HUES64 (cell line): ENCODE measurements at regions not wholly inside any gene's neighbourhood (a gene's known extent, or its start where the extent isn't known, plus 50 kb on each side); places are given as distances from the start of the nearest gene placed in this dataset.

Experiments used
- H3K27ac ChIP-seq: 2 replicates; pipeline ENCODE4 v1.7.0; 2013; ENCODE audit warnings: low read depth, low read length, inconsistent platforms
- H3K27me3 ChIP-seq: 2 replicates; pipeline ENCODE4 v1.6.1; 2013; ENCODE audit warnings: mild to moderate bottlenecking, low read length; ENCODE audit not compliant: insufficient read depth
- H3K36me3 ChIP-seq: 2 replicates; pipeline ENCODE4 v1.6.1; 2013; ENCODE audit warnings: mild to moderate bottlenecking, low read length; ENCODE audit not compliant: insufficient read depth
- H3K4me1 ChIP-seq: 2 replicates; pipeline ENCODE4 v1.6.1; 2013; ENCODE audit warnings: mild to moderate bottlenecking, low read length, moderate library complexity; ENCODE audit not compliant: insufficient read depth
- H3K4me3 ChIP-seq: 2 replicates; pipeline ENCODE4 v1.5.1; 2013; ENCODE audit warnings: mild to moderate bottlenecking, low read length, moderate library complexity
- H3K9ac ChIP-seq: 2 replicates; pipeline ENCODE4 v1.6.1; 2013; ENCODE audit warnings: mild to moderate bottlenecking, low read depth, low read length
- H3K9me3 ChIP-seq: 2 replicates; pipeline ENCODE4 v1.6.1; 2013; ENCODE audit warnings: low read depth, low read length; ENCODE audit not compliant: insufficient read depth
- WGBS: fragments of 150-250, 120-280 bp; methylation state at CpG from one replicate; pipeline ENCODE4 v1.1.7; 2013; ENCODE audit warnings: missing lambda C conversion rate; 5-methylcytosine and 5-hydroxymethylcytosine counted together

DNA sequence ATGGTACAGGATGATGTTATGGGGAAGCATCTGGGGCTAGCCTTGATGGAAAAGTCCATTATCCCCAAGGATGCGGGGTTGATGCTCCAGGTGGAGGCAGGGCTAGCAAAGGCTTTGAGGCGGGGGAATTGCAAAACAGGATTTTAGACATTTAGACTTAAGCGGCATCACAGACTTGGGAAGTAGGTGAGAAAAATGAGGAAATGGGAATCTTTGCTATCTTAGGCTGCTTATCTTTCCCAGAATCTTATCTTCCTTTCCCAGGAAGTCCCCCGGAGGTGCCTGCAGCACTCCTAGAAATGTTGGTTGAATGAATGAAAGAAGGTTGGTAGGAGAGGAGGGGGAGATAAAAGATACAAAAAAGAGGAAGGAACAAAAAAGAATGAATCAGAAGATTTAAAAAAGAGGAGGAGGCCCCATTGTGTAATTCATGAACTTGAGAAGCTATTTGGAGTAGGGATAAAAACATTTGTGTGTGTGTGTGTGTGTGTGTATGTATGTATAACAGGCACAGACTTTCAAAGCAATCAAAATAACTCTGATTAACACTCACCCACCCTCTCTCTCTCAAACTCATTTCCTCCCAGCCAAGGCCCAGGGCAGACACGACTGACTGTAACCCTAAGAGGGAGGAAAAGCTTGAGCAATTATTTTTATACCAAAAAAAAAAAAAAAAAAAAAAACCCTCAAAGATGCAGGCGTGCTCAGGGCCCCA lies 62.5 kb upstream of the TBX3 start:
- peaks cover 4% of the 10 kb centered on the region; the same call in 1 of the 2 replicates for H3K4me1 ChIP-seq
- no peak overlapping the region for H3K27ac ChIP-seq
- no peaks in the 10 kb centered on the region for H3K9me3 ChIP-seq
- no peak overlapping the region for H3K4me3 ChIP-seq
- peaks cover 10% of the 10 kb centered on the region for H3K27me3 ChIP-seq
- WGBS = 62% methylated on average over 5 of the region's 6 CpGs
- no peaks in the 10 kb centered on the region for H3K36me3 ChIP-seq
- H3K9ac ChIP-seq = no peak overlapping the region

DNA sequence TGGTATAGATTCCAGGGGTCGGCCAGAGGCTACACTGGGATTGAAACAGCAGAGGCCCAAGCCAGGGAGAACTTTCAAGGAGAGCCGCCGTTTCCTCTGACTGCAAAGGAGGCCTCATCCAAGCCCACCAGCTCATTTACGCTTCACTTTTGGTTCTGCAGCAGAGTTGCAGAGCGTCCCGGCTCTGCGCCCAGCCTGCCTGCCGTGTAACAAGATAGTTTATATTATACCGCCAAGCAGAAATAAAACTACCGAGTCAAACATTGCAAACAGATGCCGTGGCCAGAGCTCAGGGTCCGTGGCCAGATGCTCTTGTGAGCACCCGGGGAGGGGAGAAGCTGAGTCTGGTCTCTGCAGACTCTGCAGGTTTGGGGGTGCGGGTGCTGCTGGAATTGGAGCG lies 60.7 kb upstream of the TBX3 start:
- no peak overlapping the region for H3K4me3 ChIP-seq
- H3K27me3 ChIP-seq = no peaks in the 10 kb centered on the region

DNA sequence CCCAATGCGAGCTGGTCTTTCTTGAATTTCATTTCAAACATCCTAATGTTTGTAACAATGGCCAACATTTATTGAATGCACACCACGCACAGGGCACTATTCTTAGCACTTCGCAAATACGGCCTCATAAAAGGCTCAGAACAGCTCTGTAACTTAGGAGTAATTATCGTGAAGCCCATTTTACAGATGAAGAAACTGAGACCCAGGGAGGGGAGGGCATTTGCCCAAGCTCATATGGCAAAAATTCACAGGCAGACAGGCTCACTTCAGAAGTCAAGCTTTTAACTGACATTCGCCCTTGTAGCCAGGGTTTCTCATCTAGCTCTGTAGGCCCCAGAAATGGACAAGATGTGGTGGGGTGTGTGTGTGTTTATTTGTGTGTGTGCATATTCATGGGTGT lies 60.3 kb upstream of the TBX3 start:
- Histone ChIP-seq H3K4me1 (peaks cover 4% of the 10 kb centered on the region; the same call in 1 of the 2 replicates), H3K4me3 (no peak overlapping the region), H3K9ac (no peak overlapping the region), H3K9me3 (no peaks in the 10 kb centered on the region), H3K36me3 (no peaks in the 10 kb centered on the region), H3K27me3 (no peaks in the 10 kb centered on the region), H3K27ac (no peak overlapping the region)
- WGBS = 93% methylated on average over 6 of the region's 6 CpGs

More for the DNA sequence above, 60.7 kb upstream of the TBX3 start:
- Histone ChIP-seq H3K4me1 (peaks cover 4% of the 10 kb centered on the region; the same call in 1 of the 2 replicates), H3K27ac (no peak overlapping the region), H3K36me3 (no peaks in the 10 kb centered on the region), H3K9me3 (no peaks in the 10 kb centered on the region), H3K9ac (no peak overlapping the region)
- 94% methylated on average over 14 of the region's 15 CpGs for WGBS

DNA sequence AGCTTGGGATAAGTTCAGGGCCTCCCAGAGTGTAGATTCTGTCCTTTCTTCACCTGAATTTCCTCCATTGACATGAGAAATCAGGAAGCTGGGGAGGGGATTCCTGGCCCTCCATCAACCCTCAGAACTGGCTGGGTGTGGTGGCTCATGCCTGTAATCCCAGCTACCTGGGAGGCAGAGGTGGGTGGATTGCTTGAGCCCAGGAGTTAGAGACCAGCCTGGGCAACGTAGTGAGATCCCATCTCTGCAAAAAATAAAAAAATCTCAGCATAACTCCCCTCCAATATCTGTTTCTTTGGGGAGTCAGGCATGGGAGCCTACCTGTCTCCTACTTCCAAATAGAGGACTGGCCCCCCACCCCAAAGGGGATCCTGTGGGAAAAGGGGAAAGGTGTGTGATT lies 59.8 kb upstream of the TBX3 start:
- H3K9me3 ChIP-seq = no peaks in the 10 kb centered on the region
- 100% methylated on average over 1 of the region's 1 CpG for WGBS
- no peak overlapping the region for H3K27ac ChIP-seq
- no peaks in the 10 kb centered on the region for H3K27me3 ChIP-seq
- H3K4me1 ChIP-seq = peaks cover 4% of the 10 kb centered on the region; the same call in 1 of the 2 replicates
- H3K9ac ChIP-seq = no peak overlapping the region
- no peak overlapping the region for H3K4me3 ChIP-seq
- no peaks in the 10 kb centered on the region for H3K36me3 ChIP-seq

DNA sequence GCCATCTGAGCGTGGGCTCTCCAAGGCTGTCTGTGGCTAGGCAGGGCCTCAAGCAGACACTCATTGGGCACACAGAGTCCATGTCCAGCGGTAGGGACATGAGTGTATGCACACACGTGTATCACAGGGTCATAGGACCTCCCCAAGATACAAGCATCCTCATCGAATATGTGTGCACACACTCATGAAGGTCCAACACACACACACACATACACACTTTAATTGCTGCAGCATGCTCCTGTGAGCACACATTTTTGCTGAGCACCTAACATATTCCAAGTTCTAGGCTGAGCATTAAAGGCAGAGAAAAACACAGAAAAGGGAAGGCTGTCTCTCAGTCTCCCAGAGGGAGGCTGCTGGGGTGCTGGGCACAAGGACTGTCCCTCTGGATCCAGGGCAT lies 59.3 kb upstream of the TBX3 start:
- Histone ChIP-seq H3K27me3 (no peaks in the 10 kb centered on the region), H3K4me3 (no peak overlapping the region), H3K27ac (no peak overlapping the region), H3K9ac (no peak overlapping the region), H3K9me3 (no peaks in the 10 kb centered on the region), H3K36me3 (no peaks in the 10 kb centered on the region), H3K4me1 (peaks cover 4% of the 10 kb centered on the region; the same call in 1 of the 2 replicates)
- 67% methylated on average over 4 of the region's 4 CpGs for WGBS

DNA sequence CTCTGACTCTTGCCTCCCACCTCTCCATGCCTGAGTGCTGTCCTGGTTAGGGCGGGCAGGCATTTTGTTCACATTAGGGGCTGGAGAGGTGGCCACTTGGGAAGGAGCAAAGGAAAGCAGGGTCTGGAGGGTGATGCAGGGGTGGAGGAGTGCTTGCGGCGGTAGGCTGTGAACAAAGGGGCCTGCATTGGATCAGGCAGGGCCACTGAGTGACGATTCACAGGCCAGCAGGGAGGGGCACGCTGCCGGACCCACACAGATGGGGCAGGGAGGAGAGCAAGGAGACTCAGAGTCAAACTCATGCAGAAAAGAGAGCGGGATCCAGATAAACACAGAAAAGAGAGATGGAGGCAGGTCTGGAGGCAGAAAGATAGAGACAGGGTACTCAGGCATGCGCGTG lies 58.4 kb upstream of the TBX3 start:
- Histone ChIP-seq H3K9ac (no peak overlapping the region), H3K4me1 (peaks cover 4% of the 10 kb centered on the region; the same call in 1 of the 2 replicates), H3K4me3 (no peak overlapping the region), H3K27me3 (no peaks in the 10 kb centered on the region), H3K27ac (no peak overlapping the region), H3K36me3 (no peaks in the 10 kb centered on the region), H3K9me3 (no peaks in the 10 kb centered on the region)
- 79% methylated on average over 7 of the region's 9 CpGs for WGBS

DNA sequence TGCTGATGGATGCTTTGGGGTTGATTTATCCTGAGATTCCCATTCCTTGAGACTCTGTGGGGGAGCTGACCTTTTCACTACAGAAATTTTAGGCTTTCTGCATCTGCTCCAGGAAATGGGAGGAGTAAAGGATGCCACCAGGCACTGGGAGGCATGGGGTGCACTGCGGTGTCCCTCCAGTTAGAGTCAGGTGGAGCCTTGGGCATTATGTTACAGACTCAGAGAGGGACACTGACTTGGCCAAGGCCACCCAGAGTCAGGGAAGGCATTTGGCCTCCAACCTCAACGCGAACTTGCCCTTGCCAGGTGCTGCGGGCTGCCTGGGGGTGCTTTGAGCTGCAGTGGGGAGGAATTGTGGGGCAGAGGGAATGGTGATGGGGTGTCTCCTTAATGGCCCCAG lies 58.0 kb upstream of the TBX3 start:
- Histone ChIP-seq H3K9me3 (no peaks in the 10 kb centered on the region), H3K27ac (no peak overlapping the region), H3K9ac (no peak overlapping the region), H3K4me1 (peaks cover 4% of the 10 kb centered on the region; the same call in 1 of the 2 replicates), H3K36me3 (no peaks in the 10 kb centered on the region), H3K4me3 (no peak overlapping the region), H3K27me3 (peaks cover 1% of the 10 kb centered on the region)
- WGBS = 76% methylated on average over 4 of the region's 4 CpGs

DNA sequence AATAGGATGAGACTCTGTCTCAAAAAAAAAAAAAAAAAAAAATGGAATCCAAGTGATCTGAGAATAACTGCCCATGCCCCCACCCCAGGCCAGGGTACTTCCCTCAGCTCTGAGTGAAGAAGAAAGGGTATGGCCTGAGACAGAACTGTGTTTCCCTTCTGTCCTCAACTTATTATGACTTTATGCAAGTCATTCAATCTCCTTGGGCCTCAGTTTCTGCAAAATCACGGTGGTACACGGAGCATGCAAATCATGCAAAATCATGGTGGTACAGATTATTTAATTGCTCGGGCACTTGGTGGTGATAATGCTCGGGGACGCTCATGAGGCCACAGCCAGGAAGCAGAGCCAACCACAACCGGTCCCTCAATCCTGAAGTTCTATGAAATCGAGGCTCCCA lies 56.5 kb upstream of the TBX3 start:
- H3K27me3 ChIP-seq = peaks cover 16% of the 10 kb centered on the region
- H3K36me3 ChIP-seq = no peaks in the 10 kb centered on the region
- H3K9ac ChIP-seq = no peak overlapping the region
- no peak overlapping the region for H3K27ac ChIP-seq
- WGBS = 96% methylated on average over 7 of the region's 7 CpGs
- no peaks in the 10 kb centered on the region; the same call in 1 of the 2 replicates for H3K4me1 ChIP-seq
- no peaks in the 10 kb centered on the region for H3K9me3 ChIP-seq
- H3K4me3 ChIP-seq = no peak overlapping the region

DNA sequence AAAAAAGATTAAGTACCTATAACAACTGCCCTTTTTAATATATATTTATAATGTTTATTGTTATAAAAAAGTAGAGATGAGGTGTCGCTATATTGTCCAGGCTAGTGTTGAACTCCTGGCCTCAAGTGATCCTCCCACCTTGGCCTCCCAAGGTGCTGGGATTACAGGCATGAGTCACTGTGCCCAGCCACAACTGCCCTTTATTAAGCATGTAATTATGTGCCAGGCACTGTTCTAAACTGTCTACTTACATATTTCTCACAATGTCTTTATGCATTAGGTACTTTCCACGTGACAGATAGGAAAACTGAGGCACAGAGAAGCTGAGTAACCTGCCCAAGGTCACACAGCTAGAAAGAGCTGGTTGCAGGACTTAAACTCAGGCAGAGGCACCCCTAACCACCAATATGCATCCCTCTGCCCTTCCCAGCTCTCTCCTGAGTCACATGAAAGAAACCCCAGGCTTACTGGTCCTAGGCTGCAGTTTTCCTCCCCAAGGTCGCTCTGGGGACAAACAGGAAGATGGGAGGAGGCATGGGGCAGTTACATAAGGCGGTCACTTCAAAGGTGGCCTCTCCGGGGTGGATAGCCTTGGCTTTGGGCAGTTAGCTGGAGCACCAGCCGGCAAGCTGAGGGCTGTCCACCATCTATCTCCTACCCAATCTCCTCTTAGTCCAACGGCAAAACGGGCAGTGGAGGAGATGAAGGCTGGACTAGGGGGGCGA lies 54.6 kb upstream of the TBX3 start:
- WGBS = 94% methylated on average over 6 of the region's 9 CpGs
- Histone ChIP-seq H3K9me3 (no peaks in the 10 kb centered on the region), H3K4me1 (peaks cover 5% of the 10 kb centered on the region; the same call in 1 of the 2 replicates), H3K9ac (no peak overlapping the region), H3K36me3 (no peaks in the 10 kb centered on the region), H3K27me3 (peaks cover 30% of the 10 kb centered on the region), H3K27ac (no peak overlapping the region), H3K4me3 (no peak overlapping the region)

DNA sequence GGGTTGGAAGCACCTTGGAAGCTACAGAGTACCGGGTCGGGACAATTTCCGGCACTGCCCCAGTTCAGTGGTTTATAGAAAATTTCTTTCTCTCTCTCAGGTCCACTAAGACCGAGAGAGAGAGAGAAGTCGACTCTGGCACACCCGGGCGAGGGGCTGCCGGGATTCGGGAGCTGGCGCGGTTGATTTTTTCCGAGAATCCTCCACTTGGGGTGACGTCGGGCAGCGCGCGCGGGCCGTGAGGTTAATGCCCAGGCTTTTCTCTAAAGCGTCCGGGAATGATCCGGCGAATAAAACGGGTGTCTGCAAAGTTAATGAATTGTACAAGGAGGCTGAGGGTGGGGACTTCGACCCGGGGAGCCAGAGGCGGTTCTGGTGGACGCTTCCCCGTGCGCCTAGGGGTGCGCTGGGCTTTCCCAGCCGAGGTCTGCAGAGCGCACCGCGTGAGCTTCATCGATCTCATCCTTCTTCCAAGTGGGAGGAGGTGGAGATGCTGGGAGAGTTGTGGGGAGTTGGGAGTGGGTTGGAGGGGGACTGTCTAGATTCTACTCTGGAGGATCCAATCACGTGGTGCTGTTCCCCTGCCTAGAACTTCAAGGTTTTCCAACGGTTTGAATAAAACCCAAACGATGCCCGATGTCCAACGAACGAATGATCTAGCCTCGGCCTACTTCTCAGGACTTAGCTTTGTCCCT lies 51.9 kb upstream of the TBX3 start:
- no peaks in the 10 kb centered on the region for H3K36me3 ChIP-seq
- H3K27ac ChIP-seq = no peak overlapping the region
- H3K4me1 ChIP-seq = peaks cover 5% of the 10 kb centered on the region; the same call in 1 of the 2 replicates
- H3K9ac ChIP-seq = no peak overlapping the region
- H3K4me3 ChIP-seq = 0 out of 2 replicates have a peak overlapping the region, but pooled peaks have one; percentile 11
- H3K9me3 ChIP-seq = no peaks in the 10 kb centered on the region
- peaks cover 30% of the 10 kb centered on the region for H3K27me3 ChIP-seq
- 93% methylated on average over 43 of the region's 43 CpGs for whole genome bisulfite sequencing

DNA sequence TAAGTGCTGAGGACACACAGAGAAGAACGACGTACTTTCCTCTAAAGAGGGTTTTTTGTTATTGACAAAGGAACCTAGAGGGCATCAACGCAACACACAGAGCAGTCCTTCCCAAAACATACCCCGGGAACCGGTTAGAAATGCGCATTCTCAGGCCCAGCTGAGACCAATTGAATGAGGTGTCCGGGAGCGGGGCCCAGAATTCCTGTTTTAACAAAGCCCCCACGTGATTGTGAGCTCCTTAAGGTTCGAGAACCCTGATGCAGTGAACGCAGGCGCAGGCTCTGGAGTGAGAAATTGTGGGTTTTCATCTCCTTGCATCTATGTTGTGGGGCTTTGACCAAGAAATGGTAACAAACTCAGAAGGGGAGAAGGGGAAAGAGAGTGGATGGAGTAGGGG lies 51.0 kb upstream of the TBX3 start:
- no peak overlapping the region for H3K4me3 ChIP-seq
- peaks cover 5% of the 10 kb centered on the region; the same call in 1 of the 2 replicates for H3K4me1 ChIP-seq
- 47% methylated on average over 12 of the region's 12 CpGs for WGBS
- no peaks in the 10 kb centered on the region for H3K9me3 ChIP-seq
- no peak overlapping the region for H3K27ac ChIP-seq
- no peaks in the 10 kb centered on the region for H3K36me3 ChIP-seq
- H3K9ac ChIP-seq = no peak overlapping the region
- peaks cover 30% of the 10 kb centered on the region for H3K27me3 ChIP-seq
